Activated CD4-positive, alpha-beta T cell treated with anti-CD3 and anti-CD28 coated beads for 24 hours (primary cell): ENCODE measurements at regions not wholly inside any gene's neighbourhood (a gene's known extent, or its start where the extent isn't known, plus 50 kb on each side); places are given as distances from the start of the nearest gene placed in this dataset.
"Not testable (repeated sequence)": the region's sequence is repeated elsewhere in the genome, so short reads cannot be mapped to it uniquely, and the experiment has no call there.

Source experiments
- DNase-seq, 2 donors: peaks; one replicate each; pipeline ENCODE4 v3.0.0-alpha.2; 2020; ENCODE audit warnings: low read depth in 2 of 2

DNA sequence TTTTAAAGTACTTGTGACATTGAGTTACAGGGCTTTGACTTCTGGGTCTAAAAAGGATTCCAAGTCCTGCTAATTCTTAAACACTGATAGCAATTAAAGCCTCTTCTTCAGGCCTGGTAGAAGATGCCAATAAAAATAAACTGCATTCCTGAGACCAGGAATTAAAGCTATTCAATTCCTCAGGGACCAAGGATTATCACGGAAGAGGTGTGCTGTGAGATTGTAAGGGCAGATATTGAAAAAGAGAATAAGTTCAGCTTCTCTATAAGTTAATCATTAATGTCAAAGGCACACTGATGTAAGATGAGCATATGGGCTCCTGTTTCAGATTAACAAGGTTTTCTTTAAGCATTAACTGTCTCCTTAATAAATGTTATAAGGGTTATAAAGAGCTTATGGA, 611.3 kb downstream of the SI start:
- DNase-seq = no peak

DNA sequence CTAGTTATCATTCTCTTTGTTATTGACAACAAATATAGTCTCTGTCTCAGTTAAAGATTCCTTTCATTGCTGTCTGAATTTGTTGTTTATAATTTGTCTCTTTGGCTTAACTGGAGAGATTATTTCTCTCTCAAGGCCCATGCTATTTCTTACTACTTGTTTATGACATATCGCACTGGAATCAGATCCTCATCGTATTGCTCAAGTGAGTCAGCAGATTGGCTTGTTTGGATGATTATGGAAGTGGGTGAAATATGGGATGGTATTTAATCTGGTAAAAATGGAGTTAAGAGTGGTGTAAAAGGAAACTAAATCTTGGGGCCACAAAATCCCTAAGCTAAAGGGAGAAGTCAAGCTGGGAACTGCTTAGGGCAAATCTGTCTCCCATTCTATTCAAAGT, 613.1 kb downstream of the SI start:
- DNase-seq = no peak

DNA sequence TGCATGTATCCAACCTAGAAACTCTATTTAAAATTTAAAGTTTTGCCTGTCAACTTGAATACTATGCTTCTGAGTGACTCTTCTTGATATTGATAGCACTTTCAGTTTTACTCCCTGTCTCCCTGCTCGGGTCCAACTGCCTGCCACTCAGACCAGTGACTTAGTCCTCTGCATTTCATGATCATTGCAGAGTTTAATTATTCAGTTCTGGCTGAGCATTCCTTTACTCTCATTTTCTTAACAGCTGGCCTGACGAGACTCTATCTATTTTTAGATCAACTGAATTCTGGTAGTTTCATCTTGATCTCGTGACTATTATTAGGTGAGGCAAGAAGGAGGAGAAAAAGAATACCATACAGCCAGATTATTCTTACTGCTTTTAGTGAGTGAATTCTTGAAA, 617.4 kb downstream of the SI start:
- no peak for DNase-seq

DNA sequence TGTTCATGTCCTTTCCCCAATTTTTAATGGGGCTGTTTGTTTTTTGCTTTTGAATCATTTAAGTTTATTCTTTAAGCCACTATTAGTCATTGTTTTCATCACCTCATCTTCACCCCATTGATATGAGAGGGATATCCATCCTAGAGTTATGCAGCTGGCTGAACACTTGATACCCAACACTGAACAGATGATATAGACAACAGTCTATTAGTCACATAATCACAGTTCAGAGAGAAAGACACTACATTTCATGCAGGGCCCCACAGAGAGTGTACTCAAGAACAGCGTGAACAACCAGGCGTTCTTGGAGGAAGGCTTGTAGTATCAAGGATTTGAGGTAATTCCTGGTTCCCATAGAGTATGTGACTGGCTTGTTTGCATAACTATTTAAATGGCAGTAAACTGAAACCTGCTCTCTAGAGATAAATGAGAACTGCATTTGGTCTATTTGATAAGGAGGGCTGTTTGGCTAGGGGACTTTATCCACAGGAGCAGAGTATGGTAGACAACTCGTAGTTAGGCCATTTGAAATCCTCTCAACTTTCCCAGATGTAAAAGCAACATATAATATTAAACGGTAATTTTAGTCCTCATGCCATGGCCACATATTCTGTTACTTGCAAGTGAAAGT, 618.7 kb downstream of the SI start:
- DNase-seq = no peak

DNA sequence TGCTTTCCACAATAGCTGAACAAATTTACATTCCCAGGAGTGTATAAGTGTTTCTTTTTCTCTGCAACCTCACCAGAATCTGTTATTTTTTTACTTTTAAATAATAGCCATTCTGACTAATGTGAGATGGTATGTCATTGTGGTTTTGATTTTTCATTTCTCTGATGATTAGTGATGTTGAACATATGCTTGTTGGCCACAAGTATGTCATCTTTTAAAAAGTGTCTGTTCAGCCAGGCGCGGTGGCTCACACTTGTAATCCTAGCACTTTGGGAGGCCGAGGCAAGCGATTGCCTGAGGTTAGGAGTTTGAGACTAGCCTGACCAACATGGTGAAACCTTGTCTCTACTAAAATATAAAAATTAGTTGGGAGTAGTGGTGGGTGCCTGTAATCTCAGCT, 619.3 kb downstream of the SI start:
- no peak for DNase-seq

DNA sequence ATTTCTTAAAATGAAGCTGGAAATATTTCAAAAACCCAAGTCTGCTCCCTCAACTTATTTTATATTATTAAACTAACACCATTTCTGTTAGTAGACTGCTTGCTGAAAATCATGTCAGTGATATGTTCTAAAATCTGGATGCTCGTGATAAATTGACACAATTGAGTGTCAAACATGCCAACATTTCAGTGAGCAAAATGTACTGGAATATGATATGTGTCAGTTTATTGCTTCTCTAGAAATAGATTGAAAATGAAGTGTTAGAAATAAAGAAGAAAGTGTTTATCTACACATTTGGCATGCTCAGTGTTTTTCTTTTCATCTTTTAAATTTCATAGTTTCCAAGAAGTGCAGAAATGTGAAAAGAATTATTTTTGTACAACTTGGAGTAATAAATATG, 624.6 kb downstream of the SI start:
- no peak for DNase-seq

DNA sequence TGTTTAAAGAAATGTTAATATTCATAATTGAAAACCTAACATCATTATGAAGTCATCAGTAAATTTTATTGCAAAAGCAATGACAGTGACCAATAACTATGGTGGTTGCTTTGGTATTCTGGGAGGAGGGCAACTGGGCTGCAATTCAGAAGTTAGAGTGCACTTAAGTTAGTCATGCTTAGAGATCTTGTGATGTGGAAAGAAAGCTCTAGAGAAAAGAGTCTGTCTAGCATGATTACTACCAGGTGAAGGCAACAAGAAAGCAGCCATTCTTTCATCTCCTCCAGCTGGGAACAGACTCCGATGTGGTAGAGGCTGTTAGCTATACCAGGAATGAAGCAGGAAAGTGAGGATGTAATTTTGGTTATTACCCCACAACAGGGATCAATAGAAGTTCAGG, 625.6 kb downstream of the SI start:
- no peak for DNase-seq

DNA sequence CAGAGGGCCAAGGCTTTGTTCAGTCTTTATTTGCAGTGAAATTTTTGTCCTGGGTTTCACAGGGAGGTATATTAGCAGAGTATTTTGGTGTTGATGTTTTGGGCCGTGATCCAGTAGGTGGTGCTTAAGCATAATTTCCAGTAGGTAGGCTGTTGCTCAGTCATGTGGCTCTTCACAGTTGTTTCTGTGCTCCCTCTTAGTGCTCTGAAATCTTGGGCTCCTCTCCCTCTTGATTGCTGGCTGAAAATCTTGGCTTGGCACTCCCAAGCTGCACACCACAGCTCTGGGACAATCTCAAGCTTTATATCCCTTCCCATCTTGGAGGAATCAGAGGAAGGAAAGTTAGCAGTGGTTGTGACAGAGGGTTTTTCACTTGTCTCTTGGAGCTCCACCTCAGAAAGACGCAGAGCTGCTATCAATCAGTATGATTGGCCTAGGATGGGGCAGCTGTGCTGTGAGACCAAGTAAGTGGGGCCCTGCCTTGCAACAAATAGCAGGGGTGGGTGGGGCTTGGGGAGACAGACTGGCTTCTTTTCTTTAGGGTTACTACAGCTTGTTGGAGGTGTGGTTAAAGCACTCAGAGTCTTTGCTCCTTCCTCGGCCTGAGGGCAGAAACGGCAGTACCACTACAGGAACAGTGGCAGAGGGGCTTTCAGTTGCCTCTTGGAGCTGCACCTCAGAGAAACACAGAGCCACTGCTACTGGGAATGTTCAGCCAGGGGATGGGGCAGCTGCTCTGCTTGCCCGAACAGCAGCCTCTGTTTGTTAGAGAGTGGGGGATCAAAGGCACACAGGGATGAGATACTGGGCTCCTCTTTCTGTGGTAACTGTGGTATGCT, 627.0 kb downstream of the SI start:
- DNase-seq = no peak

DNA sequence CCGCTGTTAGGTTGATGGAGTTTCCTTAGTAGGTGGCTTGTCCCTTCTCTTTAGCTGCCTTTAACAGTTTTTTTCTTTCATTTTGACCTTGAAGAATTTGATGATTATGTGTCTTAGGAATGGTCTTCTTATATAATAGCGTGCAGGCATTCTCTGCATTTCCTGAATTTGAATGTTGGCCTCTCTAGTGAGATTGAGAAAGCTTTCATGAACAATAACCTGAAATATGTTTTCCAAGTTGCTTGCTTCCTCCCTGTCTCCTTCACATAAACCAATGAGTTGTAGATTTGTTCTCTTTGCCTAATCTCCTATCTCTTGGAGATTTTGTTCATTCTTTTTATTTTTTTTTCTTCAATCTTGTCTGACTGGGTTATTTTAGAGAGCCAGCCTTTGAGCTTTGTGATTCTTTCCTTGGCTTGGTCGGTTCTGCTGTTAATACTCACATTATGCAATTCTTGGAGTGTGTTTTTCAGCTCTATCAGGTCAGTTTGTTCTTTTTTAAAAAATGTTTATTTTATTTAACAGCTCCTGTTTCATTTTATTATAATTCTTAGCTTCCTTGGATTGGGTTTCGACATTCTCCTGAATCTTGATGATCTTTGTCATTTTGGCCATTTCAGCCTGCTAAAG, 627.9 kb downstream of the SI start:
- DNase-seq = no peak

DNA sequence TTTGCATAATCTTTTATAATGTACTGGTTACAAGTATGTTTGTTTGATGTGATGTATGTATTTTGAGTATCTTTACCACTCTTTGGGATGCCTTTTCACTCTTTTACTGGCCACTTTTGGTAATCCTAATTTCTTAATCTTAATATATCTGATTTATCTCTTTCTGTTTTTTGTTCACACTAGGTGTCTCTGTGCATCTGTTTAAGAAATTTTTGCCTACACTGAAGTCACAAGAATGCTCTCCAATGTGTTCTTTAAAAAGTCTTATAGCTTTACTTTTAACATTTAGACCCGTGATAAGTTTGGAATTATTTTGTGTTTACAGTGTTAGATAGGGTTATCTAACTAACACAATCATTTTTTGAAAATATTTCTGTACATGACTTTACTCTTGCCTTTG, 659.1 kb downstream of the SI start:
- no peak for DNase-seq

DNA sequence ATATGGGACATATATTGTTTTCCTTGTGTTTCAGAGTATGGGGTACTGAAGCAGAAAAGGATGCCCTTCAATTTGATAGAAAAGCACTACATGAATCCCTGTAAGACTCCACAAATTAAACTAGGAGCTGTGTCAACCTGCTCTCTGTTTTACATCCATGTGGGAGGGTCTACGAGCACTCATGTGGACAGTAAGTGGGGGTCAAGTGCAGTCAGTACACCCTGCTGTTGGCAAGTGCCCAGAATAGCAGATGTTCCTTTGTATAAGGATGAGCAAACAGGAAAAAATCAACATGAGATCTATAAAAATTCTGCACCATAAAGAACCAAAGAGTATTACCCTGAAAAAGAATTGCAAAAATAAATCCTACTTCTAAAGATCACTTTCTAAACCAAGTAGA, 659.9 kb downstream of the SI start:
- no peak for DNase-seq

DNA sequence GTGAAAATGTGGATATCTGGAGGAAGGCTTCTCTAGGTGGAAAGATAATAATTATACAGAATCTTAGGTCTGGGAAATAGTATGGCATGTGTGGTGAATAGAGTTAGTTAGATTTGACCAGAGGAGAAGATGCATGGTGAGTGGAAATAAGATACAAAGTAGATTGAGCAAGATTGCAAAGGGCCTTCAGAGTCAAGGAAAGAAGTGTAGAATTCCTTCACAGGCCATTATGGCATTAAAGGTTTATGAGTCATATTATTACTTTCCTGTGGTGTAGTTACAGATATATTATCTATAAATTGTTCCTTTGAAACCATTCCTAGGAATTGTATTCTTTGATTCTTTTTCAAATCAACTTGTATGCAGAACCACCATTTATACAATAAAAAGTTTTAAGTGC, 660.3 kb downstream of the SI start:
- no peak for DNase-seq

DNA sequence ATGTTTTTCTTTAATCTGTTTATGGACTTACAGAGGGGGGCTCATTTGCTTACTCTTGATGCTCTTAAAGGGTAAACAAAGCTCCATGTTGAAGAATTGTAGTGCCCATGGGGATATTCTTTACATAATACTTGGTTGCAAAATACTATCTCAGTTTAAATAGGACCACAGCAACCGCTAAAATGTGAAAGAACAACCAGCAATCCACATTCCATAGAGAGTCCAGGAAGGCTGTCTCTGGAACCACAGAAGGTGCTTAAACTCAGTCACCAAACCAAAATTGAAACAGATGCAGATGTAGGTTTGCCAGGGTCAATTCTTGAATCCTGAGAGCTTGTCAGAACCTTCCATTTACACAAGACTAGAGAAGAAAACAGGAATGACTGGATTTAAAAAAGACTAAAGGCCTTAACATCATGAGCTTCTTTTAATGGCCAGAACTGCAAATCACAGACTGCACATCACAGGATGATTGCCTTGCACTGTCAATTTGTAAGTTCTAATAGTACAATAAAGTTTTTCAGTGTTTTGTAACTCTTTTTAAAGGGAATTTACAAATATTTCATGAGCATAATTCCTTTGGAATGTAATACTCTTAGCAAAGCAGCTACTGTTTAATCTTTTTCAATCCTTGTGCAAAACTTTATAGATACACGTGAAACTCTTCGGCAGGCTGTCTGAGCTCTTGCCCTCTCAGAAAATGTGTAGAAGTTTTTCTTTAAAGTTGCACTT, 661.6 kb downstream of the SI start:
- DNase-seq = no peak

DNA sequence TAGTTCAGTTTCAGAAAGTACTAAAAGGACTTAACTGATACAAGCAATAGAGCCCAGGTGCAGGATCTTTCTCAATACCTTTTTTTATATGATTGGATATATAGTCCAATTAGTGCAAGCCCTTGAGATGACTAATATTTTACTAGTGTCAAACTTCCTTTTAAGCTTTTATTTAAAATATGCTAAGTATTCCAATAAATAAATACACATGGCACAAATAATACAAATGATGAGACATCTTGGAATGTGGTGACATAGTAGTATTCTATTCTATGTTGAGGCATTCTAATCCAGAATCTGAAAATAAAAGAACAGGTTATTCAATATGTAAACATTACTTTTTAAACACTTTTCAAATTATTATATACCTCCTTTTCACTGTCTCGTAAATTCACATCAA, 670.0 kb downstream of the SI start:
- no peak for DNase-seq

DNA sequence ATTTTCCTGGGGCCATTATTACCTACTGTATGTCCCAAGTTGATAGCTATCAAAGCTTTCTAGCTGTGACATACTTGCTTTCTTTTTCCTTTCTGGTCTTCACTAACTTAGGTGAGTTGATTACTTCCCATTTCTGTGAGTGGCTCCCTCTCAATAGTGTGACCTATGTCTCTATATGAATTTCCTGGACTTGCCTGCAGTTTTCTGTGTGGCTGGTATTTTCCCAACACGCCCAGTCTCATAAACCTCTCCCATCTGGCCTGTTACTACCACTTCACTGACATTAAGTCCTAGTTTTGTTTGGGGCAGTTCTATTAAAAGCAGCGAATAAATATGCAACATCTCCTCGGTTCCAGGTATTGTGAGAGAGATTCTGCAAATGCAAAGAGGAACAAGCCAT, 671.2 kb downstream of the SI start:
- DNase-seq = no peak

DNA sequence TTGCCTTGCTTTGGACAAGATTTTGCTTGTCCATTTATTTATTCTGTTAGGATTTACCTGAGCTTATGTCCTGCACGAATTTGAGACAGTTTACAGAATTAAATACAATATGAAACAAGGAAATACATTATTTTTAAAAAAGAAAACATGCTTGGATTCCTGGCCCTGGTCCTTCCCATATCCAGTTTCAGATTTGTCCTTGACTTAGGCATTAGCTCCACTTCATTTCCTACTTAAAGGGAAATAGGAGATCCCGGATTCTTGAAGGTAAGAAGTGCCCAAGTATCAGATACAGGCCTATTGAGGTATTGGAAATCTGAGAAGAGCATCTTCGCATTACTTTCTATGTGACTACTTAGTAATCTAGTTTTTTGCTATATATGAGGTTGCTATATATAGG, 672.0 kb downstream of the SI start:
- DNase-seq = no peak

DNA sequence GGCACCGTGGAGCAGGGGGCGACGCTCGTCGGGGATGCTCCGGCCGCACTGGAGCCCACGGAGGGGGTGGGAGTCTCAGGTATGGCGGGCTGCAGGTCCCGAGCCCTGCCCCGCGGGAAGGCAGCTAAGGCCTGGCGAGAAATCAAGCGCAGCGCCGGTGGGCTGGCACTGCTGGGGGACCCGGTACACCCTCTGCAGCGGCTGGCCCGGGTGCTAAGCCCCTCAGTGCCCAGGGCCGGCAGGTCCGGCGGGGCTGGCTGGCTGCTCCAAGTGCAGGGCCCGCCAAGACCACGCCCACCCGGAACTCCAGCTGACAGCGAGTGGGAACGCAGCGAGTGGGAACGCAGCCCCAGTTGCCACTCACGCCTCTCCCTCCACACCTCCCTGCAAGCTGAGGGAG, 676.4 kb downstream of the SI start:
- DNase-seq = no peak

DNA sequence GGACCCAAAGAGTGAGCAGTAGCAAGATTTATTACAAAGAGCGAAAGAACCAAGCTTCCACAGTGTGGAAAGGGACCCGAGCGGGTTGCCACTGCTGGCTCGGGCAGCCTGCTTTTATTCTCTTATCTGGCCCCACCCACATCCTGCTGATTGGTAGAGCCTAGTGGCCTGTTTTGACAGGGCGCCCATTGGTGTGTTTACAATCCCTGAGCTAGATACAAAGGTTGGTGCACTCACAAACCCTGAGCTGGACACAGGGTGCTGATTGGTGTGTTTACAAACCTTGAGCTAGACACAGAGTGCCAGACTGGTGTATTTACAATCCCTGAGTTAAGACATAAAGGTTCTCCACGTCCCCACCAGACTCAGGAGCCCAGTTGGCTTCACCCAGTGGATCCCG, 676.9 kb downstream of the SI start:
- DNase-seq = not testable (repeated sequence)

DNA sequence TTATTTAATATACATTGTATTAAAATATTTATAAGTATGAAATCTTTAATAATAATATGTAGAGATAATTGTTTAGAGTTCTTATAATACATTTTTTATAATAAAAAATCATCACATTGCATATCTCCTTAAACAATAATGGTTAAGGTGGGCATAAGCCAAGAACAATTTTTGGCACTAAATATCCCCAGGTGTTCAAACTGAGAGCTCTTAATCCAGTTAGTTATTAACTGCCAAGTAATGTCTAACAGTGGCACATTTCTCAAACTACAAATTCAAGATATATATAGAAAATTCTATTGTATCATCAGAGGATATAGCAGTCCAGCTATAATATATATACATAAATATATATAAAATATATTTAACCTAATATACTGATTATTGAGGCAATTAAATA, 680.8 kb downstream of the SI start:
- no peak for DNase-seq

DNA sequence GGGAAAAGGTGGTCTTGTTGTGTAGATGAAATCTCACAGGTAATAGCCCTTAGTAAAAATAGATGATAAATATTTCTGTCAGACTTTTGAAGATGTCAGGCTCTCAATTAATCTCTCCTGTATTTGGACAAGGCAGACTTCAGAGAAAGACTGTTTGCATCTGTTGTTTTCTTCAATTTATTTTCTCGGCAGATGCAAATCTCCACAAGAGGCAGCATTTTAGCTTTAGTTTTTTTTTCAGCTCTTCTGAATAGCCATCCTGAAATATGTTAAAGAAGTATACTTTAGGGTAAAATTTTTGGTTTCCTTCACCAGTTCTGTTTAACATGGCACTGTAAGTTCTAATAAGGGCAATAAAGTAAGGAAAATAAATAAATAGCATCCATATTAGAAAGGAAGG, 685.1 kb downstream of the SI start:
- DNase-seq = no peak

DNA sequence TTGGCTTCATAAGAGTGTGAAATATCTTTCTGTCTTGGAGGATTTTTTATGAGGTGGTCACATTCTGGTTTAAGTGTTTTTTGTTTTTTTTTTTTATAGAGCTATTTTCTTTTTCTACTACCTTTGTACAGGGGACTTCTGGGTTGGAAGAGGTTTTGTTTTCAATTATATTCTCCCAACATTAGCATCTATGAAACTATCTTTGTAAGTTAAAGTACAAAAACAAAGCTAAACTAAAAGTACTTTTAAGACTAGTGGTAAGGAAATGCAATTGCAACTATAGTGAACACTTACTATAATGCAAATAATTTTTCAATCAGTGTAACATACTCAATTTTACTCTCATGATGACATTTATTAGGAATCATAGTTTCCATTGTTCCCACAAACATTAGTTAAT, 688.2 kb downstream of the SI start:
- DNase-seq = no peak

DNA sequence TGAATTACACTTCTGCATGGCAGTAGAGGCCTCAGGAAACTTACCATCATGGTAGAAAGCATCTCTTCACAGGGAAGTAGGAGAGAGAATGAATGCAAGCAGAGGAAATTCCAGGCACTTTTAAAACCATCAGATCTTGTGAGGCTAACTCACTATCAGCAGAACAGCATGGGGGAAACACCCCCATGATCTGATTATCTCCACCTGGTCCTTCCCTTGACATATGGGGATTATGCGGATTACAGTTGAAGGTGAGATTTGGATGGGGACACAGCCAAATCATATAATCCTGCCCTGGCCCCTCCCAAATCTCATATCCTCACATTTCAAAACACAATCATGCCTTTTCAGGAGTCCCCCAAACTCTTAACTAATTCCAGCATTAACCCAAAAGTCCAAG, 691.1 kb downstream of the SI start:
- no peak for DNase-seq

DNA sequence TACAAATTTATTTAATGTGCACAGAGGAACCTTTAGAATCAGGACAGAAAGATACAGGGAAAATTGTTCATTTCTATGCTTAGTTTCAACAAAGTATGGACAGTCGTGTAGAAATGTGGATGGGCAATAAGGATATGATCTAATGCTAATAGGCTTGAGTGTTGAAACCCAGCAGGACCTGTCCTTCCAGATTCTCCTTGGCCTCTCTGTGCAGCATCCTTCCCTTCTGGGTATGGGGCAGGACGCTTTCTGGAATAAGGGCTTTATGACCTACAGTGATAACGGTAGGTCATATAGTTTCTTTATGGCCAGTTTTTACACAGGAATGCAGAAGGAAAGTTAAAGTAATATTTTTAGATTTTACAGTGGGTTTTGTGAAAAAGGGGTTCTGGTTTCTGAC, 698.1 kb downstream of the SI start:
- no peak for DNase-seq
